GM21723 (cell line): ENCODE measurements at regions not wholly inside any gene's neighbourhood (a gene's known extent, or its start where the extent isn't known, plus 50 kb on each side); places are given as distances from the start of the nearest gene placed in this dataset.

Experiments
- ATAC-seq: cut with Tn5 transposase; IDR thresholded peaks from one replicate; pipeline ENCODE4 v1.9.1; 2021; ENCODE audit warnings: mild to moderate bottlenecking, moderate library complexity; ENCODE audit not compliant: unreplicated experiment

DNA sequence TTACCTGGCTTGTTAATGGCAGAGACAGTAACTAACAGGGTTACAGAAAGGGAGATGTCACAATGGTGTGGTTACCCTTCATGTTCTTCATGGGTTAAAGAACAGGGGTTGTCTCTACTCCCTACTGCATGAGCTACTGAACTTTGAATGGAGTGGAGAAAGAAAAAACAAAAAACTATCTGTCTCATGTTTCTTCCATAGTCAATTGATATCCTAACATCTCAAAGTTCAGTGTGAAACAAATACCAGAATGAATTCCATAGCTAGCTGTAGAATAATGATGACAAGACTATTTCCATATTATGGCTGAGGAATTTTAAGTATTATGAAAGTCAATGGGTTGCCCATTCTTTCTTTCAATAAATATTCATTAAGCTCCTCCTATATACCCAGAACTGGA is 161.3 kb upstream of the LPP start:
- no peak for ATAC-seq

DNA sequence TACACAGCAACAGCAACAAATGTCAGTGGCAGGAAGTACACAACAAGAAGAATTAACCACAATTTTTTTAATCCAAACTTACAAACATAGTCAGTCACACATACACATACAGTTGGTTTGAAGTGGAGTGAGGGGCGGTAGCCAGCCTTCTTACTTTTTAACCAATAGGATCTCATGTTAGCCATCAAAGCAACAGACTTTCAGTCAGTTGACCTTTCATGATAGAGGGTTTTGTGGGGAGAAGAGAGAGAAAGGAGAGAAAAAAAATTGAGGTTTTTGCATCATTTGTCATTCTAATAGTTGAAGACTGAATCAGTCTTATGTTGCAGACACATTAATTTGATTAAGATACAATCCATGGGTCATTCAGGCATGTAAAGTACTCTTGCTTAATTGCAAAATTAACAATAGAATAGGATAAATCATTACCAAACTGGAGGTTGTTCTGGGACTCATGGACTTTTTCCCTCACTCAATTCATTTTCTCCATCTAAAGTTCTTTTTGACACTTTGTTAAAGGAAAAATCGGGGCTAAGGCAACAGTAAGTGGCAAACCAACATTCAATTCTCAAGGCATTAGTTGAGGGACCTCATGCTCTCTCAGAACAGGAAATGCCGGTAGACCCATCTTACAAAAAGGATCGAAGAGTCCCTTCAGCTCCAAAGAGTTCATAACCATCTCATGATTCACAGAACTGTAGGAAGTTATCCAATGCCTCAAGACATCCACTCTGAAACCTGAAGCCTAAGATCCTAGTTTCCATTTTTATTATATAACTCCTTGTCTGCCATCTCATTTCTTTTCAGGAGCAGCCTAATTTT is 159.5 kb upstream of the LPP start:
- ATAC-seq = no peak

DNA sequence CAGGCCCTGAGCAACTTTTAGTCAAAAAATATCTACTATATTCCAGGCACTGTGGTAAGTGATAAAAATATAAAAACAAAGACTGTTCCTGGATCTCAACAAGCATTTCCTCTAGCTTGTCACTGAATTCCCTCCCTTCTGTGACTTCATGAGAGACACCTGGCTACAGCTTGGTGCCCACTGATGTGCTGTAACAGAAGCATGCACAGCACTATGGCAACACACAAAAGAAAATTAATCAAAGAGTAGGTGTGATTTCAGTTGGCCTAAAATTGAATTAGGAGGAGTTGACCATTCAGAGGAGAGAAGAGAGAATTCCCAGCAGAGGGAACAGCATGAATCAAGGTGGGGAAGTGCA is 158.9 kb upstream of the LPP start:
- ATAC-seq = no peak

DNA sequence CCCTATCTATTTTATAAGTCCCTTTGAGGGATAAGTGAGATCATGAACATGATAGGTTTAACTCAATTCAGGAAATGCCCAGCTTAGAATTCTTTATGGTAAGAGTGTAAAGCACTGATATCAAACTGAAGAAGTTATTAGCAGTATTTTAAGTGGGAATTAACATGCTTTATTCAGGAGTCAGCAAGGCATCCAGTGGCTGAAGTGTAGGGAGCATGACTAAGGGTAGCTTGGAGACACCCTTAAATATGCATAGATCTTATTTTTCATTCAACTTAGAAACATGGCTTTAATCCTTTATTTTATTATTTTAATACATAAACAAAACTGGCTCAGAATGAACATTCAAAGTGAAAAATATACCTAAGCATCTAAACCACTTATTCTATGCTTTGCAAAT is 158.3 kb upstream of the LPP start:
- no peak for ATAC-seq

DNA sequence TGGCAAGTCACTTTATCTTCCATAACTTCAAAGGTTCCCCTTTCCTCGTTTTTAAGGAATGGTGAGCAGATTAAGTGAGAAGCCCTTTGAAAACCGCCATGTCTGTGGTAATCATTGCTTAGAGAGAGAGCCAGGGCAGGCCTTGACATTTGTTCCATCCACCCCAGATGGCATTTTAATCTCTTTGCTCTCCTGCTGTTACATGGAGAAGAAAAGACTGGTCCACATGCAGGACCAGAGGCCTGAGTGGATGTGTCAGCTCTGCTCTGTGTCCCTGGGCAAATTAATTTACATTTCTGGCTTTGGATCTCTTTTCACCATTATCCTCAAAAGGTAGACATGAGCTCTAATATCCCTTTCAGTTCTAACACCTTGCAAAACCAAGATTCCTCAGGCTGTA is 157.3 kb upstream of the LPP start:
- ATAC-seq = no peak

DNA sequence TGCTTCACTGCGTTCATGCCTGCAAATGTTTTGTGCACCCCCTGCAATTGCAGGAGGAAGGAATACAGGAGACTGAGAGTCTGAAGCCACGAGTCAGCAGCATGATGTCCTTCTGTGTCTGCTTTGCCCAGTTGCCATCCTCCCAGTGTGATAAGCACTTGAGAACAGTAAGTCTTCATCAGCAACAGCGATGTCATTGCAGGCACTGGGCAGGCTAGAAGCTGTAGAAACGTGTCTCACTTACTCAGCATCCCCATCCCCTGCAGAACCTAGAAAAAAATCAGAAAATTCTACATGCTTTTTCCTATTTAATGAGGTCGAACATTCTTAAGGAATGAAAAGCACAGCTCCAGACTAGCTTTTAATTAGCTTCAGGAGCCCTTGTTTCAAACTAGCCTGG is 156.5 kb upstream of the LPP start:
- ATAC-seq = no peak

DNA sequence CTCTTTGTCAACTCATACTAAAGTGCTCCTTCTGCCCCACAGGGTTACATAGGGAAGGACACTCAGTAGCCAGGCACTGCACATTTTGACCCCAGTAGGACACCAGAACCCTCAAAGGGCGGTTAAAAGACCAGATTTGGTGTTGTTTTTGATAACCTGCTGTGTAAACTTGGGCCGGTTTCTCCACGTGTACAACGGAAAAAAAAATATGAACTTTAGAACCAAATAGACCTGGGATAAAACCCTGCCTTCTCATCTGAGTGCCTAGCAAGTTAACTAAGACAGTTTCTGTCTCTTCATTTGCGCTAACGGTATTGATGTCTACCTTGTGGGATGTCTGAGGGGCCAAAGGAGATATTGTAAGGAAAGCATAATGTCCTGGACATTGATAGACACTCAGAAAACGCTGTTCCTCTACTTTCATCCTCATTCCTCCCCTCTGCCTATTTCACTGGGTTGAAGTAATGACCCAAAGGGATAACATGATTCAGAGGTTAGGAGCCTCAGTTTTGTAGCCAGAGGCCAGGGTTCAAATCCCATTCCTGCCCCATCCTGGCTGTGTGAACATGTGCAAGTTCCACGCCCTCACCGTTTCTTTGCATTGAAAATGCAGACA is 155.9 kb upstream of the LPP start:
- no peak for ATAC-seq

DNA sequence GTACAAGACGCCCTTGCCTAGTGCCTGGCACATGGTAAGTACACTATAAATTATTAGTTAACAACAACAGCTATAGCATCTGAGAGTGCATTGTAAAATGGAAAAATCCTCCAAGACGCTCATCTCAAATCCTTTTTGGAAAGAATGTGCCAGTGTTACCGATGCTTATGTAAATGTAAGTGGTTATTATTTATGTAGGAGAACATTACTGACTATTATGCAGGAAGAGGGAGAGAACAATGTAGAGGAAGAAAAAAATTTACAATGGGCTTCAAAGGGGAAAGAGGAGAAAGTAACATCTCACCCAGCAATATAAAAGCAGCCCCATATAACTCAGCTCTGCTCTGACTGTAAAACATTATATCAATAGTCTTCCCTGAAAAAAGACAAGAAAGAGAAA is 155.3 kb upstream of the LPP start:
- no peak for ATAC-seq

DNA sequence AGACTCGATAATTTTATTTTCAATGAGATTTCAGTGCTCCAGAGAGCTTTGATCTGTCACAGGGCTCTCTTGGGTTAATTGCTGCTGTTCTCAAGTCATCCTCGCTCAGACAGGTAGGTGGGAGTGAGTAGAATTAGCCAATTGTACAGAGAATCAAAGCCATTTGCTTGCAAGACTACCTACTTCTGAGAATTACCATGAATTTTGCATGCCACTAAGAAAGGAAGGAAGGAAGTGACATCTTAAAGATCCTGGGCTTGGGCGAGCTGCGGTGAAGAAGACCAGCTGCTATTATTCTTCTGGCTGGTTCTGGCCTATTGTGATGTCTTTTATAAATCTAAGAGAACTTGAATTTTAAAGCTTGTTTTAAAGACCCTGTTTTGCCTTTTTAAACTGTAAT is 154.1 kb upstream of the LPP start:
- ATAC-seq = no peak

DNA sequence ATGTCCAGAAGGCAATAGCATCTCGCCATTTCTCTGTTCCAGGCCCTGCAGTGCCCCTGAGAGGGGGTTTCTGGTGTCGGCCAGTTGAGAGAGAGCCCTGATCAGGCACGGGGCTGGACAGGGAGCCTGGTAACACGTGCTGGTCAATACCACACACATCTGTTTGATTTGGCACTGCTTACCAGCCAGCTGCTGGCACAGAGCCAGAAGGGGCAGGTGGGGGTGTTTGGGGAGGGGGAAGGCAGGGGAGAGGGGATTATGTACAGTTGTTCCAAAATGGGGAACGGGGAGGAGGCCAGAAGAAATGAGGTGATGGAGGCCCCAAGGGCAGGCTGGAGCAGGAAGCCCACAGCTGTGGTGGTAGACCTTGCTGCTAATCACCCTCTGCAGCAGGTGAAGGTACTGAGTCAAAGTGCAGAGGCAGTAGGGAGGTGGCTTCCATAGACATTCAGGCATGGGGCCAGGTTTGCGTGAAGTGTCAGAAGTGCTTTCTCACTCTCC is 153.5 kb upstream of the LPP start:
- ATAC-seq = no peak

DNA sequence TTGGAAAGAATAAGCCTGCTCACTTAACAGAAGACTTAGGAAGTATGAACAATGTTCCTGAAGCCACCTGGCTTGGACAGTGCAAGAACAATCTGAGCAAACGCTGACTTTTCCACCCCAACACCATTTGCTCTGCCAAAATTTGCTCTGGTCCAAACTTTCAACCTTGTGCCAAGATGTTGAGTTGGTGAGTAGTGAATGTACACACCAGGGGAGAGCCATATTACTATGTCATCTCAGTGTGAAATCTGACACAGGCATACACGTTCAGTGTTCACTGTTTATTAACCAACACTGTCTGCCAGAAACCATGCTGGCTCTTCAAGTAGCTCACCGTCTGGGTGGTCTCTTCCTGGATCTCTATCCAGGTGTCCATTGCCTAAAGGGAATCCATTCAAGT is 152.9 kb upstream of the LPP start:
- ATAC-seq = no peak

DNA sequence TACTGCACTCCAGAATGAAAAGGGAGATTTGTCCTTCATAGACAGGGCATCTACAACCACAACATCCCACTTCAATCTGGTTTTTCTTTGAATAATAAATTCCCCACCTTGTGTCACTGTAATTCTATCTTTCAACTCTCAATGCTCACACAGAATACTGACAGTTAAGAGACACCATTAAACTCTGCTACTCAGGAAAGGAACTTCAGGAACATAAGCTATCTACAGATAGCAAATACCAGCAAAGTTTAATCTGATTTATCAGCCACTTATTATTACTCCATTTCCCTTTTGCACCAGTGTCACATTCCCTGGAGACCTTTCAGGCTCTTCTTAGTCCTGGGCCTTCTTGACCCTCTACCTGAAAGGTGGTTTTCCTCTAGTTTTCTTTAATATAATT is 152.0 kb upstream of the LPP start:
- no peak for ATAC-seq

DNA sequence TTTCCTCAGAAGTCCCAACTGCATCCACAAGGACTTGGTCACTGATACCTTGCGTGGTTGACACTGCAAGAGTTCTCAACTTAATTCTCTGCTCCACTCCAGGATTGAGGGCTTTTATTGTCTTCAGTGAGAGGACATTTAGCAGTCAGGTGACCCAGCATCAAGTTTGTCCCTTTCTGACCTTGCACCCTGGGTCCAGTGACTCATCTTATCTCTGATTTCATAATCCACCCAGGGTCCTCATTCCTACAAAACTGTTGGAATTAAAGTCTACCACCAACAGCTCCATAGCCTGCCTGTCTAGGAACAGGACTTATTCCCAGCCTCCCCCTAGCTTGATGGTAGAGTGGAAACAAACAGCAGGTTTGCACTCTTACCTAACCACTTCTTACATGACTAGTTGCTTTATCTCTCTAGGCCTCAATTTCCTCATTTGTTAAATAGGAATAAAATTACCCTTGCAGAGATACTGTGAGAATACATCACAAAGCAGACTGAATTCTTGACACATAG is 151.3 kb upstream of the LPP start:
- no peak for ATAC-seq

DNA sequence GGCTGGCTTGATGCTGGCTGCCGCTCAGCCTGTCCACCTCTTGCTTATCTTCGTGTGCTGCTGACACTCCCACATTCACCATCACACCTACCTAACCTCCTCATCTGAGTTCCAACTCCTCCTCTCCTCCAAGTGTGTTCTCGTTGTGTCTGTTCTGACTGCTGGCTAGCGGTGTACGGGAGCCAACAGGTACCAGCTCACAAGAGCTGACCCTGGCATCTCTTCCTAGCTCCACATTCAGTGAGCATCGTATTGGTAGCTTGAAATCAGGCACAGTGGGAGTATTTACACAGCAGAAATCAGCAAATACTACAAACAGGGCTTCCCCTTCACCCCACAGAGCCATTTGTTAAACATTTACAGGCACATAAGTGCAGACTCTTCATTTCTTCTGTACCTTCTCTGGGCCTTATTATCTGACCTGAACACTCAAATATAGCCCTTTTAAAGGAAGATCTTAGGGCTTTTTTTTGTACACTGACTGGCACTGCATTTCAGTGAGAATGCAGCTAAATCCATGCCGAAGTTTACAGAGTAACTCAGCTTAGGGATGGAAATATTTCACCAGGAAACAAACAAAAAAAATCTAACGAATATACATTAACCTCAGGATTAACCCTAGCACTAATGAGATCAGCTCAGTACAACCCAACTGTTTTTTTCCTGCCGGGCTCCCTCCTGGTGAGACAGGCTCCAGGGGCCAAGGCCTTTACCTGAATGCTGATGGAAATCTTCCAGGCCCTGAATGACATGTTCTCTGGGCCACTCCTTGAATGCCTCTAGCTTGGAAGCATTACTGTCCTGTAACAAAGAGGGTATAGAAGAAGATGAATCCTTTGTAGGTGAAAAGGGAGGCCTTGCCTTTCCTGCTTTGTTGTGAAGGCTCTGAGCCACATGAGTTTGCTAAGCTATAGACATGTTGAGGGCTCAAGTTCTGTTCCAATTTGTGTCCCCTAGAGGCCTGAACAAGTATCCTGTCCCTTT is 150.5 kb upstream of the LPP start:
- ATAC-seq = no peak

DNA sequence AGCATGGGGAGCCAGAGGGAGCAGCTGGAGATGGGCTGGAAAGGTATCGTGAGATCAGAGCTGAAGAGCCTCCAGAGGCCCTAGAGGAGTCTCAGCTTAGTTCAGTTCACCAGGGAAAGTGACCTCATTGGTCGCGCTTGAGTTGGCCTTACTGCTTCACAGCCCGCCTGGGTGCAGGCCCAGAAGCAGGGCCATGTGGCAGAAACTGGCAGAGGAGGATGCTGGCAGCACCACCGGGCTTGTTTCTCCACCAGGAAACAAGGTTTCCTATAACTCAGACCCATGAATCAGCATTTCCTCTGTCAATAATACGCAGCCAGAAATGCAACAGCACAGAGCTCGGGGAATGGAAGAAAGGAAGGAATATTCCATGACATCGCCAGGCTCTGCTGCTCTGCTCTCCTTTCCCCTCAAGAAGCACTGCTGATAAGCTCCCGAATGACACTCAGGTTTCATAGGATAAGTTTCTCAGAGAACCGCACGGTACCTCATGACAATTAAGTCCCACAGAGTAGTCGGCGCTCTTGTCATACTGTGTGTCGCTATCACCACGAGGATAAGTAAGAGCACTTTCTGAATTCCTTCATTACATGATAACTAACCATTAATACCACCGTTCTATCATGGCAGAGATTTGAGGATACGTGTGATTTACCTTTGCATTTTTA is 147.1 kb upstream of the LPP start:
- no peak for ATAC-seq

DNA sequence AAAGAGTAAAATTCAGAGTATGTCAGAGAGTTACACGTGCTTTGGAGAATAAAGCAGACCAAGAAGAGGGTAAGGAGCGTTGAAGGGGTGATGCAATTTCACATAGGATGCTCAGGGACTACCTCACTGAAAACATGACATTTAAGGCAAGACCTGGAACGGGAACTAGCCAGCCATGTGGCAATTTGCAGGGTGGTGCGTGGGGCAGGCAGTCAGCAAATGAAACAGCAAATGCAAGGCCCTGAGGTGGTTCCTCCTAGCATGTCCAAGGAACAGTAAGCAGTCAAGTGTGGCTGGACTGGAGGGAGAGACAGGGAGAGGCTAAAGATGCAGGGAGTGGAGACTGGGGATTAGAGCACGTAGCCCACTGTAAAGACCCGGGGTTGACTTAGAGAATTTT is 146.1 kb upstream of the LPP start:
- ATAC-seq = no peak

DNA sequence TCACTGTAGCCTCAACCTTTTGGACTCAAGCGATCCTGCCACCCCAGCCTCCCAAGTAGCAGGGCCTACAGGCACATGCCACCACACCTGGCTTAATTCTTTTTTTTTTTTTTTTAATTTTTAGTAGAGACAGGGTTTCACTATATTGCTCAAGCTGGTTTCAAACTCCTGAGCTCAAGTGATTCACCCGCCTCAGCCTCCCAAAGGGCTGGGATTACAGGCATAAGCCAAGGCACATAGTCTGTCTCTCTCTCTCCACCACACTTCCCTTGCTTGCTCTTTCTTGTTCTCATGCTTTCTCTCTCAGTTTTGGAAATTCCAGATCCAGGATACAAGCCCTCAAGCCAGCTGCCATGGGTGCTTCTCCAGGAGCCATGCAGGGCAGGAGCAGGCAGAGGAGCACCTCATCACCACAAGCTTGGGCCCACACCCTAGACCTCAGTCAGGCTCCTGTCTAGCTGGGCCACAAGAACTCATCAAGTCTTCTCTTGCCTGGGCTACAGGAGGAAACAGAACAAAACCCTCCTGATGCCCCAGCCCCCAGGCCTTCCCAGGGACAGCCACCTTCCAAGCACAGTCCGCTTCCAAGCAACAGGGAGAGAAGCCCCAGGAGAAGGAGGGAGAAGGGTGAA is 145.3 kb upstream of the LPP start:
- no peak for ATAC-seq

DNA sequence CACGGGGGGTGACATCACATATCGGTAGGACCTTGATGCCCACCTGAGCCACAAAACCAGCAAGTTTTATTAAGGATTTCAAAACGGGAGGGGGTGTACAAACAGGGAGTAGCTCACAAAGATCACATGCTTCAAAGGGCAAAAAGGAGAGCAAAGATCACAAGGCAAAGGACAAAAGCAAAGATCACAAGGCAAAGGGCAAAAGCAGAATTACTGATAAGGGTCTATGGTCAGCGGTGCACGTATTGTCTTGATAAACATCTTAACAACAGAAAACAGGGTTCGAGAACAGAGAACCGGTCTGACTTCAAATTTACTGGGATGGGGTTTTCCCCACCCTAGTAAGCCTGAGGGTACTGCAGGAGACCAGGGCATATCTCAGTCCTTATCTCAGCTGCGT is 143.5 kb upstream of the LPP start:
- ATAC-seq = no peak

DNA sequence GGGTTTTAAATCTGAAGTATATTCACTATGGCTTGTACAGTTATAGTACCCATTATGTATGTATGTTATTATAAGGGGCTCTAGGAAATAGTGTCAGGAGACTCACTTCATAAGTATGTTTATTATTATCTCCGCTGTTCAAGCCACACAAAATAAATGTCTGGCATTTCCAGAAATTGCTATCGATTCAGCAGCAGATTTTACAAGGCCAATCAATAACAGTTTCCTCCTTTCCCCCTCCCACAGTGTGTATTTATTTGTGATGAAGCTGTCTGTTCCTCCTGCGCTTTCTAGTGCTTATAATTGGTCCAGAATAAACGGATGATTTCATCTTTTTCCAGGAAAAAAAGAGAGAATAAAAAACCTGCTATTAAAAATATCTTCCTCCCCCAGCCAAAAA is 134.2 kb upstream of the LPP start:
- no peak for ATAC-seq

DNA sequence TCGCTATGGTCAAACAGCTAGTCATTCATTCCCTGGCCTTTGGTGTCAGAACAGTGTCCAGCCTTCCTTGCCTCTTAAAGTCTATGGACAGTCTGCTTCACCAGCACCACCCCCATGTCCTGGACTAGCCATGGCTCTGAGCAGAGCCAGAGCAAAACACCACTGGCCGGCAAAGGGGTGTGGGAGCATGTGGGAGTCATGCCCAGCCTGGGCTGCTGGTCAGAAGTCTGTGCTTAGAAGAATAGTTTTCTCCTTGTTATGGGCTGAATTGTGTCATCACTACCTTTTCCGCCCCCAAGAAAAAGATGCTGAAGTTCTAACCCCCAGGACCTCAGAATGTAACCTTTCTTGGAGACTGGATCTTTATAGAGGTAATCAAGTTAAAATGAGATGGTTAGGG is 132.9 kb upstream of the LPP start:
- no peak for ATAC-seq
